ENCODE measurements at regions not wholly inside any gene's neighbourhood (a gene's known extent, or its start where the extent isn't known, plus 50 kb on each side); places are given as distances from the start of the nearest gene placed in this dataset.

GRCh38 chr18:59760212-59760611, 63.0 kb upstream of the CCBE1 start:
- H3K9me3 ChIP-seq (replicated peaks) = no peaks in the 10 kb centered on the region
- H3K4me1 ChIP-seq (replicated peaks) = peaks cover 5% of the 10 kb centered on the region
- no peak overlapping the region for H3K27ac ChIP-seq
- H3K4me3 ChIP-seq = no peak overlapping the region
- no peaks in the 10 kb centered on the region for H3K36me3 ChIP-seq
- no peak for DNase-seq (ENCODE audit: low read depth in 1 of 2, low spot score in 2 of 2)
- no peaks in the 10 kb centered on the region for H3K27me3 ChIP-seq (replicated peaks)

DNA sequence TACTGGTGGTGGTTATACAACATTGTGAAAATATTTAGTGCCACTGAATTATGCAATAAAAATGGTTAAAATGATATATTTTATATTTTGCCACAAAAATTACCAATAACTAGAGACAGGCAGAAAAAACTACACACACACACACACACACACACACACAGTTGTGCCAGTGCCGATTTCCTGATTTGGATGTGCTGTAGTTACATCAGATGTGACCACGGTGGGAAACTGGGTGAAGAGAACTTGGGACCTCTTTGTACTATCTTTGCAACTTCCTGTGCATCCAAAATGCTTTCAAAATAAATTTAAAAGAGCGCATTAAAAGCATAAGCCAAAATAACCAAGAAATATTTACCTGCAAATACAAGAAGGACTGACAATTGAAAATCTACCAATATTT, 61.6 kb upstream of the CCBE1 start:
- Histone ChIP-seq H3K27ac (no peak overlapping the region), H3K9me3 (replicated peaks) (no peaks in the 10 kb centered on the region), H3K4me3 (no peak overlapping the region), H3K4me1 (replicated peaks) (peaks cover 3% of the 10 kb centered on the region), H3K36me3 (no peaks in the 10 kb centered on the region), H3K27me3 (replicated peaks) (no peaks in the 10 kb centered on the region)
- DNase-seq (ENCODE audit: low read depth in 1 of 2, low spot score in 2 of 2) = no peak

GRCh38 chr18:59758106-59758505, 60.9 kb upstream of the CCBE1 start:
- no peak for DNase-seq (ENCODE audit: low read depth in 1 of 2, low spot score in 2 of 2)
- Histone ChIP-seq H3K27me3 (replicated peaks) (no peaks in the 10 kb centered on the region), H3K9me3 (replicated peaks) (no peaks in the 10 kb centered on the region), H3K27ac (no peak overlapping the region), H3K4me1 (replicated peaks) (no peaks in the 10 kb centered on the region; the same call in 1 of the 2 replicates), H3K36me3 (no peaks in the 10 kb centered on the region), H3K4me3 (no peak overlapping the region)

DNA sequence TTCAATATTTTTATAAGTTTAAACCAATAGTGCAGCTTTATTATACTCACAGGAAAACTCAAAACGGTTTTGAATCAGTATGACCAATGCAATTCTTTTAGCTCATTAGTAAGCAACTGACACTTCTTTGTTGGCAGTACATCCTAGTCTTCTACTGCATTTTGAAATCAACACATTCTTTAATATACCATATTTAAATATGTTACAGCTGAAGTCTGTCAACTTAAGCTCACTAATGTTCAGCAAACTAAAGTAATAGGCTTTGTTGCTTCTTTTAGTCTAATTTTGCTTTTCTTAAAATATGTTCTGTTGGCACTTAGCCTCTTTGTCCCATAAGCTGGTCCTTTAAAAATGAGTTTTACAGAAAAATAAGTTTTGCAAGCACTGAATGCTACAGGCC, 55.4 kb upstream of the CCBE1 start:
- Histone ChIP-seq H3K27me3 (replicated peaks) (no peaks in the 10 kb centered on the region), H3K9me3 (replicated peaks) (no peaks in the 10 kb centered on the region), H3K27ac (no peak overlapping the region), H3K36me3 (no peaks in the 10 kb centered on the region), H3K4me1 (replicated peaks) (peaks cover 21% of the 10 kb centered on the region), H3K4me3 (no peak overlapping the region)
- DNase-seq (ENCODE audit: low read depth in 1 of 2, low spot score in 2 of 2) = no peak

DNA sequence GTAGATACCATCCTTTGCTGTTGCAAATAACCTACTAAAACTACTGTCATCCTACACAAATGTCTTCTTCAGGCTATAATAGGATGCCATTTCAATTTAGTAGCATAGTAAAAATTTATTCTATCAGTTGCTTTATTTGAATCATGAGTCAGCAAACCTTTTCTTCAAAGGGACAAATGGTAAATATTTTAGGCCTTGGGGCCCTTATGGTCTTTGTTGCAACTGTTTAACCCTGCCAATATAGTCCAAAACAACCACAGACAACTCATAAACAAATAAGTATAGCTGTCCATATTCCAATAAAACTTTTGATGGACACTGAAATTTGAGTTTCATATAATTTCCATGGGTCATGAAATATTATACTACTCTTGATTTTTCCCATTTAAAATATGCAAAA, 54.0 kb upstream of the CCBE1 start:
- H3K27ac ChIP-seq = no peak overlapping the region
- no peak overlapping the region for H3K4me3 ChIP-seq
- no peaks in the 10 kb centered on the region for H3K36me3 ChIP-seq
- peaks cover 21% of the 10 kb centered on the region for H3K4me1 ChIP-seq (replicated peaks)
- no peaks in the 10 kb centered on the region for H3K27me3 ChIP-seq (replicated peaks)
- peaks cover 3% of the 10 kb centered on the region; the same call in 1 of the 2 replicates for H3K9me3 ChIP-seq (replicated peaks)
- DNase-seq (ENCODE audit: low read depth in 1 of 2, low spot score in 2 of 2) = no peak

- H3K4me1 ChIP-seq (replicated peaks) = peaks cover 42% of the 10 kb centered on the region
- DNase-seq (ENCODE audit: low read depth in 1 of 2, low spot score in 2 of 2) = peak in 1 of 2 experiments; percentile 76
- peaks cover 3% of the 10 kb centered on the region; the same call in 1 of the 2 replicates for H3K9me3 ChIP-seq (replicated peaks)
- no peak overlapping the region for H3K4me3 ChIP-seq
- no peaks in the 10 kb centered on the region for H3K36me3 ChIP-seq
- H3K27ac ChIP-seq = peak overlapping the region; percentile 82
- H3K27me3 ChIP-seq (replicated peaks) = no peaks in the 10 kb centered on the region
Measured at GRCh38 chr18:59748628-59749360, 51.6 kb upstream of the CCBE1 start.
